Ishikawa (cell line): ENCODE measurements at regions not wholly inside any gene's neighbourhood (a gene's known extent, or its start where the extent isn't known, plus 50 kb on each side); places are given as distances from the start of the nearest gene placed in this dataset.

Experiments
- CEBPB ChIP-seq: IDR thresholded peaks from 2 replicates; pipeline ENCODE4 v1.6.1; 2012
- CREB1 ChIP-seq: IDR thresholded peaks from 2 replicates; pipeline ENCODE4 v1.6.1; 2012; ENCODE audit warnings: low read depth
- EGR1 ChIP-seq: IDR thresholded peaks from 2 replicates; pipeline ENCODE4 v1.6.1; 2012
- EP300 ChIP-seq: IDR thresholded peaks from 2 replicates; pipeline ENCODE4 v1.6.1; 2012; ENCODE audit warnings: borderline replicate concordance
- FOXM1 ChIP-seq: IDR thresholded peaks from 2 replicates; pipeline ENCODE4 v1.6.1; 2012; ENCODE audit warnings: low read depth, borderline replicate concordance
- NFIC ChIP-seq: IDR thresholded peaks from 2 replicates; pipeline ENCODE4 v1.6.1; 2012
- RAD21 ChIP-seq: IDR thresholded peaks from 2 replicates; pipeline ENCODE4 v1.6.1; 2012; ENCODE audit warnings: low read depth
- TAF1 ChIP-seq: IDR thresholded peaks from 2 replicates; pipeline ENCODE4 v1.6.1; 2012; ENCODE audit warnings: low read depth, mild to moderate bottlenecking
- TCF12 ChIP-seq: IDR thresholded peaks from 2 replicates; pipeline ENCODE4 v1.6.1; 2012; ENCODE audit warnings: low read depth
- TEAD4 ChIP-seq: IDR thresholded peaks from 2 replicates; pipeline ENCODE4 v1.6.1; 2012
- YY1 ChIP-seq: IDR thresholded peaks from 2 replicates; pipeline ENCODE4 v1.6.1; 2012; ENCODE audit warnings: low read depth
- ZBTB7A ChIP-seq: IDR thresholded peaks from 2 replicates; pipeline ENCODE4 v1.6.1; 2012; ENCODE audit warnings: low read depth
- TF ChIP-seq, protein P1 (sequence below): IDR thresholded peaks from 2 replicates; pipeline ENCODE4 v1.6.1; 2012
- TF ChIP-seq, protein P2 (sequence below): IDR thresholded peaks from 2 replicates; pipeline ENCODE4 v1.6.1; 2012
- TF ChIP-seq, protein P3 (sequence below): IDR thresholded peaks from 2 replicates; pipeline ENCODE4 v1.6.1; 2012; ENCODE audit warnings: low read depth, mild to moderate bottlenecking

- TF ChIP-seq, protein P1, sequence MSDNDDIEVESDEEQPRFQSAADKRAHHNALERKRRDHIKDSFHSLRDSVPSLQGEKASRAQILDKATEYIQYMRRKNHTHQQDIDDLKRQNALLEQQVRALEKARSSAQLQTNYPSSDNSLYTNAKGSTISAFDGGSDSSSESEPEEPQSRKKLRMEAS, result no peak
- TF ChIP-seq NFIC (no peak), YY1 (no peak), EP300 (no peak), TEAD4 (no peak), ZBTB7A (no peak), FOXM1 (no peak), RAD21 (no peak)
Measured at GRCh38 chr5:109942646-109943045, 252.9 kb downstream of the MAN2A1 start.

DNA sequence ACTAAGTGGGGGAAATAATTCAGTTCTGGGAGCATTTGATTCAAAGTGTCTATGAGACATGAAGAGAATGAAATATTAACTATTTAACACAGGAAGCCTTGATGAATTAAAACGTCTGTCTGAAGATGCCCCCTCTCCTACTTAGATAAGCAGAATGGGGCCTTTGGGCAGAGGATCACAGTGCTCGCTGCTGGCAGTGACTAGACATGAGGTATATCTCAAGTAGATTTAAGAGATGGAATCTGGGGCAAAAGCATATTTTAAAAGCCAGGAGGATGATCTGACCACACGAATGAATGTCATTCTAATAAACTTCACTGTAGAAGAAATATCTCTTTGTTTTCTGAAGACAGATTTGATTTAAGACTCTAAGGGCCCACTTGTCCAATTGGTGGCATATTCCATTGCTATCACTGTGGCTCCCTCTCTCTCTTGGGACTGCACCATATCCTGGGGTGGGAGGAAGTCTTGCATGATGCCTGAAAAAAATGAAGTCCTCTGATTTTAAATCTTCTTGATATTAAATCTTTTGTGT, 254.0 kb downstream of the MAN2A1 start:
- TF ChIP-seq EP300 (no peak), TEAD4 (no peak), NFIC (no peak), CREB1 (no peak), CEBPB (no peak), YY1 (no peak), TAF1 (no peak), EGR1 (no peak), TCF12 (no peak), RAD21 (no peak), FOXM1 (no peak)
- TF ChIP-seq, protein P1, result no peak
- TF ChIP-seq, protein P2, sequence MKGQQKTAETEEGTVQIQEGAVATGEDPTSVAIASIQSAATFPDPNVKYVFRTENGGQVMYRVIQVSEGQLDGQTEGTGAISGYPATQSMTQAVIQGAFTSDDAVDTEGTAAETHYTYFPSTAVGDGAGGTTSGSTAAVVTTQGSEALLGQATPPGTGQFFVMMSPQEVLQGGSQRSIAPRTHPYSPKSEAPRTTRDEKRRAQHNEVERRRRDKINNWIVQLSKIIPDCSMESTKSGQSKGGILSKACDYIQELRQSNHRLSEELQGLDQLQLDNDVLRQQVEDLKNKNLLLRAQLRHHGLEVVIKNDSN, result no peak
- TF ChIP-seq, protein P3, sequence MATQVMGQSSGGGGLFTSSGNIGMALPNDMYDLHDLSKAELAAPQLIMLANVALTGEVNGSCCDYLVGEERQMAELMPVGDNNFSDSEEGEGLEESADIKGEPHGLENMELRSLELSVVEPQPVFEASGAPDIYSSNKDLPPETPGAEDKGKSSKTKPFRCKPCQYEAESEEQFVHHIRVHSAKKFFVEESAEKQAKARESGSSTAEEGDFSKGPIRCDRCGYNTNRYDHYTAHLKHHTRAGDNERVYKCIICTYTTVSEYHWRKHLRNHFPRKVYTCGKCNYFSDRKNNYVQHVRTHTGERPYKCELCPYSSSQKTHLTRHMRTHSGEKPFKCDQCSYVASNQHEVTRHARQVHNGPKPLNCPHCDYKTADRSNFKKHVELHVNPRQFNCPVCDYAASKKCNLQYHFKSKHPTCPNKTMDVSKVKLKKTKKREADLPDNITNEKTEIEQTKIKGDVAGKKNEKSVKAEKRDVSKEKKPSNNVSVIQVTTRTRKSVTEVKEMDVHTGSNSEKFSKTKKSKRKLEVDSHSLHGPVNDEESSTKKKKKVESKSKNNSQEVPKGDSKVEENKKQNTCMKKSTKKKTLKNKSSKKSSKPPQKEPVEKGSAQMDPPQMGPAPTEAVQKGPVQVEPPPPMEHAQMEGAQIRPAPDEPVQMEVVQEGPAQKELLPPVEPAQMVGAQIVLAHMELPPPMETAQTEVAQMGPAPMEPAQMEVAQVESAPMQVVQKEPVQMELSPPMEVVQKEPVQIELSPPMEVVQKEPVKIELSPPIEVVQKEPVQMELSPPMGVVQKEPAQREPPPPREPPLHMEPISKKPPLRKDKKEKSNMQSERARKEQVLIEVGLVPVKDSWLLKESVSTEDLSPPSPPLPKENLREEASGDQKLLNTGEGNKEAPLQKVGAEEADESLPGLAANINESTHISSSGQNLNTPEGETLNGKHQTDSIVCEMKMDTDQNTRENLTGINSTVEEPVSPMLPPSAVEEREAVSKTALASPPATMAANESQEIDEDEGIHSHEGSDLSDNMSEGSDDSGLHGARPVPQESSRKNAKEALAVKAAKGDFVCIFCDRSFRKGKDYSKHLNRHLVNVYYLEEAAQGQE, result no peak

DNA sequence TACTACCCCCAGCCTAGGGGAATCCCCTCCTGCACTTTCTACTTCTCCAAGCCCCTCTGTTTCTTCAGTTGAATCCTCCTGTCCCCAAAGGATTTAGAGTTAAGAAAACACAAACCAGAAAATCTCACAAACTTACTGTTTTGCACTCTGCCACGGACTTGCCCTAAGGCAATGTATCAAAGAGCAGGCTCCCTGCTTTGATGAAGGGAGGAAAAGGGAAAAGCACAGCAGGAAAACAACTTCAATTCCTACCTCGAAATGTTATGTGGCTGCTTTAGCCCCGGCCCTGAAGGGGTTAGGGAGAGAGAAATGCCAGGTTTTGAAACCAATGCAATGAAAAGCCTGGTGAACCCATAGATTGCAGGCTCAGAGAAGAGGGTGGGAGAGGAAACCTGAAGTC, 254.7 kb downstream of the MAN2A1 start:
- TF ChIP-seq CREB1 (no peak), TCF12 (no peak), YY1 (no peak)

DNA sequence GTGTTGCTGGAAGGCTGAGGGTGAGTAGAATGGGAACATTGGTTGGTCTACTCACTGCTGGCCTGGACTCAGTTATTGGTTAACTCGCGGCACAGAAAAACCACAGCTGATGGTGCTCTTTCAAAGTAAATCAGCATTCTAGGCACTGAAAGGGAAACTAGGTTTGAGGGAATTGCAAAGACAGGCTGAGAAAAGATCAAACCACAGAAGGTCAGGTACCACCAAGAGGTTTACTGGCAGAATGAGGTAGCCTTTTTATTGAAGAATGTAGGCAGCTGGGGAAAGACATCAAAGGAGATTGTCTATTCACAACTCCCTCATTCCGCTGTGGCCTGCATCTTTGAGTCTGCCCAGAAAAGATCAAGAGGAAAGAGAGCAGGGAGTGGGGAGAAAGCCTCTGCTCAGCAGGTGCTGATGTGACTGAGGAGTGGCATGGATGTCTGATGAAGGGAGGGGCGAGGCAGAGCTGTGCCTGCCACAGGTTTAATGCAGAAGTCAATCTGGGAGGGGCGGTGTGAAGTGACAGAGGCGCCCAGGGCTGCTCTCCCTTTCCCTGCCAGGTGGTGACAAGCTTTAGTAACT, 255.5 kb downstream of the MAN2A1 start:
- no peak for TF ChIP-seq EP300
- no peak for TF ChIP-seq CEBPB
- TF ChIP-seq, protein P2, result no peak
- TF ChIP-seq, protein P1, result no peak
- TF ChIP-seq FOXM1, result no peak
- TF ChIP-seq EGR1, result no peak

GRCh38 chr5:109945723-109946480, 256.2 kb downstream of the MAN2A1 start:
- TF ChIP-seq FOXM1, result no peak

GRCh38 chr5:109946610-109947009, 256.9 kb downstream of the MAN2A1 start:
- TF ChIP-seq FOXM1, result no peak
- TF ChIP-seq CREB1, result no peak
- no peak for TF ChIP-seq TEAD4
- no peak for TF ChIP-seq EGR1
- TF ChIP-seq RAD21, result no peak
- no peak for TF ChIP-seq ZBTB7A
- no peak for TF ChIP-seq EP300
- TF ChIP-seq YY1, result no peak
- TF ChIP-seq, protein P3, result no peak
- TF ChIP-seq, protein P2, result no peak
- no peak for TF ChIP-seq TCF12
- no peak for TF ChIP-seq NFIC
